PC-9 (cell line): ENCODE measurements at regions not wholly inside any gene's neighbourhood (a gene's known extent, or its start where the extent isn't known, plus 50 kb on each side); places are given as distances from the start of the nearest gene placed in this dataset.

Experiments used
- BruUV-seq: library from RNA; stranded (reverse); fragments of 400-500 nt; replicated peaks from 2 replicates; lab custom pipeline; 2021; lab: Mats Ljungman, UMichigan
- CTCF ChIA-PET: fragments of 300-600 bp; sonication (Branson Sonifier 250); formaldehyde crosslinking; loops from one replicate; lab custom pipeline; 2022; ENCODE audit warnings: antibody characterized with exemption; lab: Charles Lee
- POLR2A ChIA-PET: fragments of 300-600 bp; sonication (Branson Sonifier 250); formaldehyde crosslinking; loops from one replicate; lab custom pipeline; 2022; ENCODE audit warnings: antibody characterized with exemption; ENCODE audit not compliant: unreplicated experiment; lab: Charles Lee
- DNase-seq, 2 experiments: peaks; one replicate each; pipeline versions ENCODE4 v3.0.0 to v3.0.0-alpha.2; 2015 to 2022; ENCODE audit warnings: mixed read lengths in 1 of 2
- H2AFZ ChIP-seq: fragments of 200-600 bp; sonication (generic); 2 replicates; pipeline ENCODE4 v1.8.1; 2017; ENCODE audit warnings: antibody characterized with exemption
- H3F3A ChIP-seq: fragments of 200-600 bp; sonication (generic); 2 replicates; pipeline ENCODE4 v1.8.1; 2017; ENCODE audit warnings: antibody characterized with exemption, mild to moderate bottlenecking, low read depth; ENCODE audit not compliant: insufficient read depth
- H3K27ac ChIP-seq: fragments of 200-600 bp; sonication (generic); 2 replicates; pipeline ENCODE4 v1.6.1; 2016; ENCODE audit warnings: mixed run types
- H3K27me3 ChIP-seq: fragments of 200-600 bp; sonication (generic); 2 replicates; pipeline ENCODE4 v1.6.1; 2016; ENCODE audit warnings: low read depth, mixed run types; ENCODE audit not compliant: insufficient read depth
- H3K36me3 ChIP-seq: fragments of 200-600 bp; sonication (generic); 2 replicates; pipeline ENCODE4 v1.6.1; 2016; ENCODE audit warnings: low read depth, mixed run types
- H3K4me1 ChIP-seq: fragments of 200-600 bp; sonication (generic); replicated peaks from 2 replicates; pipeline ENCODE4 v1.6.1; 2016; ENCODE audit warnings: mixed run types; ENCODE audit not compliant: insufficient read depth
- H3K4me2 ChIP-seq: fragments of 200-600 bp; sonication (generic); 2 replicates; pipeline ENCODE4 v1.6.1; 2017; ENCODE audit warnings: mixed run types
- H3K4me3 ChIP-seq: fragments of 200-600 bp; sonication (generic); 2 replicates; pipeline ENCODE4 v1.6.1; 2016; ENCODE audit warnings: mixed run types
- H3K79me2 ChIP-seq: fragments of 200-600 bp; sonication (generic); 2 replicates; pipeline ENCODE4 v1.6.1; 2017; ENCODE audit warnings: low read depth, mixed run types
- H3K9me2 ChIP-seq: fragments of 200-600 bp; sonication (generic); 2 replicates; pipeline ENCODE4 v1.8.1; 2017; ENCODE audit warnings: mild to moderate bottlenecking; ENCODE audit not compliant: insufficient read depth
- H3K9me3 ChIP-seq: fragments of 200-600 bp; sonication (generic); 2 replicates; pipeline ENCODE4 v1.8.1; 2016; ENCODE audit warnings: low read depth; ENCODE audit not compliant: insufficient read depth
- H4K20me1 ChIP-seq: fragments of 200-600 bp; sonication (generic); 2 replicates; pipeline ENCODE4 v1.8.1; 2017; ENCODE audit not compliant: insufficient read depth
- CTCF ChIP-seq: fragments of 200-600 bp; sonication (generic); conservative IDR thresholded peaks from 2 replicates; pipeline ENCODE4 v1.6.1; 2017; ENCODE audit warnings: mixed run types, antibody characterized with exemption, mild to moderate bottlenecking, moderate library complexity
- EZH2 ChIP-seq: fragments of 200-600 bp; sonication (generic); IDR thresholded peaks from 2 replicates; pipeline ENCODE4 v1.8.0; 2017; ENCODE audit warnings: antibody characterized with exemption, low read depth
- intact Hi-C: fragments of 100-400 bp; cut with micrococcal nuclease; formaldehyde crosslinking; loops from one replicate; pipeline ENCODE4 v1.10.0; 2022; ENCODE audit not compliant: unreplicated experiment

- POLR2A ChIA-PET: no interaction called here
- intact Hi-C loops: no loop called here
Measured at GRCh38 chr4:159555873-159556272, 453.0 kb downstream of the RAPGEF2 start.

GRCh38 chr4:159562366-159562765 is 459.5 kb downstream of the RAPGEF2 start:
- H3K27ac ChIP-seq: no peak overlapping the region
- intact Hi-C loops: no loop called here
- CTCF ChIA-PET: no interaction called here
- no peaks in the 10 kb centered on the region for H3K79me2 ChIP-seq
- no peak overlapping the region for H3K4me2 ChIP-seq
- H3K9me2 ChIP-seq: no peaks in the 10 kb centered on the region
- H4K20me1 ChIP-seq: no peaks in the 10 kb centered on the region
- no peak overlapping the region for H2AFZ ChIP-seq
- H3K27me3 ChIP-seq: no peaks in the 10 kb centered on the region
- H3K4me1 ChIP-seq: no peaks in the 10 kb centered on the region
- H3K4me3 ChIP-seq: no peak overlapping the region
- no peak for DNase-seq
- POLR2A ChIA-PET: no interaction called here
- no TSS peak for BruUV-seq
- no peaks in the 10 kb centered on the region for H3K36me3 ChIP-seq
- TF ChIP-seq EZH2 (no peak), CTCF (no peak)
- H3F3A ChIP-seq: no peaks in the 10 kb centered on the region
- no peaks in the 10 kb centered on the region for H3K9me3 ChIP-seq

More at GRCh38 chr4:159555873-159556272, 453.0 kb downstream of the RAPGEF2 start:
- H3K4me1 ChIP-seq: no peaks in the 10 kb centered on the region
- no peak overlapping the region for H3K27ac ChIP-seq
- H3K9me2 ChIP-seq: no peaks in the 10 kb centered on the region
- no TSS peak for BruUV-seq
- H2AFZ ChIP-seq: no peak overlapping the region
- no peak overlapping the region for H3K4me2 ChIP-seq
- H3K4me3 ChIP-seq: no peak overlapping the region
- no peaks in the 10 kb centered on the region for H3K9me3 ChIP-seq
- H3K79me2 ChIP-seq: no peaks in the 10 kb centered on the region
- DNase-seq: no peak
- TF ChIP-seq CTCF: no peak
- TF ChIP-seq EZH2: no peak
- CTCF ChIA-PET: no interaction called here
- no peaks in the 10 kb centered on the region for H3F3A ChIP-seq
- H3K36me3 ChIP-seq: no peaks in the 10 kb centered on the region
- no peaks in the 10 kb centered on the region for H3K27me3 ChIP-seq
- H4K20me1 ChIP-seq: no peaks in the 10 kb centered on the region

GRCh38 chr4:159563257-159563656 is 460.4 kb downstream of the RAPGEF2 start:
- no peak overlapping the region for H2AFZ ChIP-seq
- DNase-seq: no peak
- no peaks in the 10 kb centered on the region for H3K9me2 ChIP-seq
- BruUV-seq: no TSS peak
- no peaks in the 10 kb centered on the region for H3K27me3 ChIP-seq
- POLR2A ChIA-PET: no interaction called here
- no peaks in the 10 kb centered on the region for H3K79me2 ChIP-seq
- H3K4me3 ChIP-seq: no peak overlapping the region
- TF ChIP-seq EZH2: no peak
- no peak for TF ChIP-seq CTCF
- no peaks in the 10 kb centered on the region for H4K20me1 ChIP-seq
- no peaks in the 10 kb centered on the region for H3K36me3 ChIP-seq
- intact Hi-C loops: no loop called here
- CTCF ChIA-PET: no interaction called here
- H3F3A ChIP-seq: no peaks in the 10 kb centered on the region
- H3K4me2 ChIP-seq: no peak overlapping the region
- no peaks in the 10 kb centered on the region for H3K4me1 ChIP-seq
- no peaks in the 10 kb centered on the region for H3K9me3 ChIP-seq
- no peak overlapping the region for H3K27ac ChIP-seq
